Mucosa of rectum (tissue), 2 donors: ENCODE measurements at regions not wholly inside any gene's neighbourhood (a gene's known extent, or its start where the extent isn't known, plus 50 kb on each side); places are given as distances from the start of the nearest gene placed in this dataset.

Experiments
- H3K27ac ChIP-seq, 2 donors: one replicate each; pipeline ENCODE4 v1.7.0; 2013; ENCODE audit warnings: inconsistent platforms in 2 of 2, low read depth in 2 of 2, low read length in 2 of 2
- H3K27me3 ChIP-seq, 2 donors: one replicate each; pipeline ENCODE4 v1.7.0; 2013; ENCODE audit warnings: low read length in 2 of 2; ENCODE audit not compliant: control insufficient read depth in 2 of 2, insufficient read depth in 2 of 2
- H3K36me3 ChIP-seq, 2 donors: one replicate each; pipeline ENCODE4 v1.7.0; 2013; ENCODE audit warnings: low read length in 2 of 2; ENCODE audit not compliant: control insufficient read depth in 2 of 2, insufficient read depth in 2 of 2
- H3K4me1 ChIP-seq, 2 donors: one replicate each; pipeline ENCODE4 v1.7.0; 2013; ENCODE audit warnings: low read length in 2 of 2, mild to moderate bottlenecking in 1 of 2; ENCODE audit not compliant: control insufficient read depth in 2 of 2, insufficient read depth in 2 of 2
- H3K4me3 ChIP-seq, 2 donors: one replicate each; pipeline ENCODE4 v1.7.0; 2013; ENCODE audit warnings: low read length in 2 of 2
- H3K9ac ChIP-seq, 2 donors: one replicate each; pipeline ENCODE4 v1.7.0; 2013; ENCODE audit warnings: low read length in 2 of 2, low read depth in 1 of 2, mild to moderate bottlenecking in 1 of 2
- H3K9me3 ChIP-seq, 2 donors: one replicate each; pipeline ENCODE4 v1.7.0; 2013; ENCODE audit warnings: low read length in 2 of 2; ENCODE audit not compliant: control insufficient read depth in 2 of 2
- donor health status: healthy.
- donor health status: Normal muscosa, but diverticular disease.

- no peaks in the 10 kb centered on the region for H3K36me3 ChIP-seq
- no peak overlapping the region for H3K27ac ChIP-seq
- no peaks in the 10 kb centered on the region for H3K27me3 ChIP-seq
- H3K4me3 ChIP-seq: no peak overlapping the region
- H3K9ac ChIP-seq: no peak overlapping the region
- no peaks in the 10 kb centered on the region for H3K4me1 ChIP-seq
- no peaks in the 10 kb centered on the region for H3K9me3 ChIP-seq
Observed at GRCh38 chr16:62539657-62540056, 503.4 kb upstream of the CDH8 start.

- H3K27me3 ChIP-seq: no peaks in the 10 kb centered on the region
- H3K36me3 ChIP-seq: no peaks in the 10 kb centered on the region
- peaks cover 0 to 3% of the 10 kb centered on the region in 2 donors for H3K9me3 ChIP-seq
- H3K9ac ChIP-seq: no peak overlapping the region
- H3K4me3 ChIP-seq: no peak overlapping the region
- no peak overlapping the region for H3K27ac ChIP-seq
- no peaks in the 10 kb centered on the region for H3K4me1 ChIP-seq
Observed at GRCh38 chr16:62530426-62530825, 494.2 kb upstream of the CDH8 start.

DNA sequence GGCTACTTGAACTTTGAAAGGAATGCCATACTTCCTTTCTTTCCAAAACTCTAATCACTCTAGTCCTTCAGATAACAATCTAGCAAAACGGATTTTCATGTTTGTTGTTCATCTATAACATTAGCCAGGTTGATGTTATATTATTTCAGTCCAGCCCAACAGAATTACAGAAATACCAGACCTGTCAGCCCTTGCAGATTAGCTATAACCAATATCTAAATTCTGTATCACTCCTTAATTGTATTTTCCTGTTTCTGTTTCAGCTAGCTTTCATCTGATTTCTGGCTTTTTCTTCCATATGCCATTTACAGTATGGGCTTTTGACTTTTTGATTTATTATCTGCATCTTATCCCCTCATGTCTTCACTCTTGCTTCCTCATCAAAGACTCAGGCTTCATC, 479.8 kb upstream of the CDH8 start:
- Histone ChIP-seq H3K9ac (no peak overlapping the region), H3K27me3 (no peaks in the 10 kb centered on the region), H3K9me3 (no peaks in the 10 kb centered on the region), H3K4me1 (no peaks in the 10 kb centered on the region), H3K4me3 (no peak overlapping the region), H3K36me3 (no peaks in the 10 kb centered on the region), H3K27ac (no peak overlapping the region)

- H3K27me3 ChIP-seq: no peaks in the 10 kb centered on the region
- peaks cover 0 to 4% of the 10 kb centered on the region in 2 donors for H3K9me3 ChIP-seq
- no peak overlapping the region for H3K4me3 ChIP-seq
- H3K4me1 ChIP-seq: no peaks in the 10 kb centered on the region
- no peaks in the 10 kb centered on the region for H3K36me3 ChIP-seq
- no peak overlapping the region for H3K9ac ChIP-seq
- H3K27ac ChIP-seq: no peak overlapping the region
Observed at GRCh38 chr16:62503073-62503472, 466.8 kb upstream of the CDH8 start.

GRCh38 chr16:62478903-62479458, 442.7 kb upstream of the CDH8 start:
- H3K27me3 ChIP-seq: no peaks in the 10 kb centered on the region
- H3K9me3 ChIP-seq: peaks cover 0 to 10% of the 10 kb centered on the region in 2 donors
- no peak overlapping the region for H3K4me3 ChIP-seq
- H3K27ac ChIP-seq: no peak overlapping the region
- no peaks in the 10 kb centered on the region for H3K4me1 ChIP-seq
- H3K9ac ChIP-seq: no peak overlapping the region
- H3K36me3 ChIP-seq: no peaks in the 10 kb centered on the region

GRCh38 chr16:62477796-62478195, 441.6 kb upstream of the CDH8 start:
- Histone ChIP-seq H3K9ac (no peak overlapping the region), H3K27me3 (no peaks in the 10 kb centered on the region), H3K27ac (no peak overlapping the region), H3K9me3 (peaks cover 0 to 10% of the 10 kb centered on the region in 2 donors), H3K4me3 (no peak overlapping the region), H3K4me1 (no peaks in the 10 kb centered on the region), H3K36me3 (no peaks in the 10 kb centered on the region)

DNA sequence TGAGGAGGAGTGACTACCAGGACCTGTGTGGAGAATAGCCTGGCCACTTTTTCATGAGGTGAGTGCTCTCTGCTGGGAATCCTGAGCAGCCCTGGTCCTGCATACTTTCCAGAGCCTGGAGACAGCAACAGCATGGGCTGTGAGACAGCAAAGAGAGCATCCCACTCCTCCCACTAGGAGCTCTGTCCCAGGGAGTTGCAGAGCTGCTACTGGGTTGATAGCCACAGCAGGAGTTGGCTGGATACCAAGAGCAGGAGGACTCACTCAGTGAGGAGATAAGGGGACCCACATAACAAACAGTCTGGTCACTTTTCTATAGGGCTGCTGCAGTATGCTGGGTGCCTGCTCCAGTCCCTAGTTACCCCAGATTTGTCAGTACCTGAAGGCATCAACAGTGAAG, 439.3 kb upstream of the CDH8 start:
- peaks cover 4 to 12% of the 10 kb centered on the region in 2 donors for H3K9me3 ChIP-seq
- no peaks in the 10 kb centered on the region for H3K27me3 ChIP-seq
- no peaks in the 10 kb centered on the region for H3K36me3 ChIP-seq
- H3K4me3 ChIP-seq: no peak overlapping the region
- H3K9ac ChIP-seq: no peak overlapping the region
- no peaks in the 10 kb centered on the region for H3K4me1 ChIP-seq
- H3K27ac ChIP-seq: no peak overlapping the region

DNA sequence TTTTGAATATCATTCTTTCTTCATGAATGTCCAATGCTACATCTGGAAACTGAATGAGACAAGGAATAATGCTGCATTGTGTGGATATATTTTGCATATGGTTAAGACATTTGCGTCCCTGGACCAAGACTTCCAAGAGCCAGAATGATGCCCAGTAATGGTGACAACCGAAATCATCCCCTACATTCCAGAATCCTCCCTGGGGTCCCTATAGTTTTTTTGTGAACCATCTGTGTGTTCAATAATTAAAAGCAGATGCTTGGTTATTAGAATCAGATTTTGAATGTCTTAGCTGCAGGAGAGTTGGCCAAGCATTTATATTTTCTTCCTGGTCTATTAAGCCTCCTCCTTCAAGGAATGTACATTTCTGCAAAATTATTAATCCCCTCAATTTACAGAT, 426.7 kb upstream of the CDH8 start:
- no peaks in the 10 kb centered on the region for H3K36me3 ChIP-seq
- no peaks in the 10 kb centered on the region for H3K4me1 ChIP-seq
- no peak overlapping the region for H3K27ac ChIP-seq
- no peaks in the 10 kb centered on the region for H3K27me3 ChIP-seq
- peaks cover 0 to 1% of the 10 kb centered on the region in 2 donors for H3K9me3 ChIP-seq
- H3K4me3 ChIP-seq: no peak overlapping the region
- H3K9ac ChIP-seq: no peak overlapping the region

DNA sequence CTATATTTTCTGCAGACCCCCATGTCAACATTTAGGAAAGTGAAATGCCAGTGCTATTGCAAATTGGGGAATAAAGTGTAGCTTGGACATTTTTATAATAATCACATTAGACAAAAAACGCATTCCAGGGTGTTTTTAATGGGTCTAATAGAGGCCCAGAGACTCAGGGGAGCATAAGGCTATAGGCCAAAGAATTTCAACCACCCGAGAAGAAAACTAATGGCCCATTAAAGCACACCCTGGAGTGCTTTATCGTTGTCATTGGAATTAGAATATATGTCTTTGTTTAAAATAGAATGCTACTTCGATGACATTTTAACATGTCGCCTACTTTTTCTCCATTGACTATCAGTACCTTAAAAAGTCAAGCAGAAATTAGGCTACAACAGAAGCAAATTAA, 414.1 kb upstream of the CDH8 start:
- H3K9me3 ChIP-seq: no peaks in the 10 kb centered on the region
- no peaks in the 10 kb centered on the region for H3K4me1 ChIP-seq
- no peak overlapping the region for H3K4me3 ChIP-seq
- no peaks in the 10 kb centered on the region for H3K27me3 ChIP-seq
- no peak overlapping the region for H3K27ac ChIP-seq
- no peak overlapping the region for H3K9ac ChIP-seq
- no peaks in the 10 kb centered on the region for H3K36me3 ChIP-seq

DNA sequence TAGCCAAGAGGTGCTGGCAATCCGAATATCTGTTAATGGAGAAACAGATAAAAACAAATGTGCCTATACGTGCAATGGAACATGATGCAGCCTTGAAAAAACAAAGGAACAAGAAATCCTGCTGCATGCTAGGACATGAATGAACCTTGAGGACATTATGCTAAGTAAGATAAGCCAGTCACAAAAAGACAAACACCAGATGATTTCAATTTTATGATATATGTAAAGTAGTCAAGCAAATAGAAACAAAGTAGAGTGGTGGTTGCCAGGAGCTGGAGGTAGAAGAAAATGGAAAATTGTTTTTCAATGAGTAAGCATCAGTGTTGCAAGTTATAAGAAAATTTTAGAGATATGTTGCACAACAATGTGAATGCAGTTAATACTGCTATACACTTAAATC, 409.7 kb upstream of the CDH8 start:
- Histone ChIP-seq H3K27me3 (no peaks in the 10 kb centered on the region), H3K4me1 (no peaks in the 10 kb centered on the region), H3K27ac (no peak overlapping the region), H3K4me3 (no peak overlapping the region), H3K9me3 (no peaks in the 10 kb centered on the region), H3K36me3 (no peaks in the 10 kb centered on the region), H3K9ac (no peak overlapping the region)

GRCh38 chr16:62424206-62424605, 388.0 kb upstream of the CDH8 start:
- Histone ChIP-seq H3K36me3 (no peaks in the 10 kb centered on the region), H3K4me1 (no peaks in the 10 kb centered on the region), H3K27me3 (no peaks in the 10 kb centered on the region), H3K9me3 (no peaks in the 10 kb centered on the region), H3K4me3 (no peak overlapping the region), H3K9ac (no peak overlapping the region), H3K27ac (no peak overlapping the region)
